NCI-H128 (cell line): ENCODE measurements at regions not wholly inside any gene's neighbourhood (a gene's known extent, or its start where the extent isn't known, plus 50 kb on each side); places are given as distances from the start of the nearest gene placed in this dataset.
"Not testable (repeated sequence)": the region's sequence is repeated elsewhere in the genome, so short reads cannot be mapped to it uniquely, and the experiment has no call there.

ENCODE experiments used
- DNase-seq: peaks from one replicate; lab custom pipeline; 2025; ENCODE audit not compliant: unreplicated experiment; lab: John Stamatoyannopoulos, UW

- DNase-seq: no peak
Measured at GRCh38 chr14:83140756-83141155, 1607.1 kb upstream of the SEL1L start.

GRCh38 chr14:83147006-83147405 is 1613.4 kb upstream of the SEL1L start:
- no peak for DNase-seq

- DNase-seq: no peak
Measured at GRCh38 chr14:83151571-83151970, 1617.9 kb upstream of the SEL1L start.

- DNase-seq: no peak
Measured at GRCh38 chr14:83153081-83153480, 1619.4 kb upstream of the SEL1L start.

GRCh38 chr14:83162361-83162929 is 1628.8 kb upstream of the SEL1L start:
- no peak for DNase-seq

- no peak for DNase-seq
Measured at GRCh38 chr14:83163016-83163415, 1629.4 kb upstream of the SEL1L start.

GRCh38 chr14:83164016-83164415 is 1630.4 kb upstream of the SEL1L start:
- DNase-seq: no peak

- no peak for DNase-seq
Measured at GRCh38 chr14:83164591-83164990, 1630.9 kb upstream of the SEL1L start.

- no peak for DNase-seq
Measured at GRCh38 chr14:83170165-83170564, 1636.5 kb upstream of the SEL1L start.

- no peak for DNase-seq
Measured at GRCh38 chr14:83171761-83172160, 1638.1 kb upstream of the SEL1L start.

- DNase-seq: no peak
Measured at GRCh38 chr14:83172363-83172762, 1638.7 kb upstream of the SEL1L start.

GRCh38 chr14:83173687-83174086 is 1640.0 kb upstream of the SEL1L start:
- DNase-seq: no peak

- DNase-seq: no peak
Measured at GRCh38 chr14:83184531-83184930, 1650.9 kb upstream of the SEL1L start.

- not testable (repeated sequence) for DNase-seq
Measured at GRCh38 chr14:83188311-83188710, 1654.7 kb upstream of the SEL1L start.

GRCh38 chr14:83196236-83196635 is 1662.6 kb upstream of the SEL1L start:
- DNase-seq: no peak

GRCh38 chr14:83197271-83197670 is 1663.6 kb upstream of the SEL1L start:
- DNase-seq: no peak

- DNase-seq: no peak
Measured at GRCh38 chr14:83207550-83207949, 1673.9 kb upstream of the SEL1L start.

- no peak for DNase-seq
Measured at GRCh38 chr14:83208341-83208740, 1674.7 kb upstream of the SEL1L start.

- DNase-seq: no peak
Measured at GRCh38 chr14:83217492-83217891, 1683.8 kb upstream of the SEL1L start.

GRCh38 chr14:83247924-83248639 is 1714.4 kb upstream of the SEL1L start:
- no peak for DNase-seq

GRCh38 chr14:83251402-83251801 is 1717.7 kb upstream of the SEL1L start:
- DNase-seq: no peak

- no peak for DNase-seq
Measured at GRCh38 chr14:83253870-83254269, 1720.2 kb upstream of the SEL1L start.
